ENCODE measurements at regions not wholly inside any gene's neighbourhood (a gene's known extent, or its start where the extent isn't known, plus 50 kb on each side); places are given as distances from the start of the nearest gene placed in this dataset.
"Not testable (repeated sequence)": the region's sequence is repeated elsewhere in the genome, so short reads cannot be mapped to it uniquely, and the experiment has no call there.

- TF ChIP-seq CTCF (IDR thresholded peaks at IDR 0.05; ENCODE audit: insufficient read depth, low read depth, low read length, missing control alignments), result no peak
- no peak for DNase-seq (ENCODE audit: low read depth)
- no peak overlapping the region for H3K4me3 ChIP-seq (ENCODE audit: low read depth, low read length)
Observed at GRCh38 chr3:150323770-150324169, 84.3 kb upstream of the TSC22D2 start.

- H3K4me3 ChIP-seq (ENCODE audit: low read depth, low read length); DNase-seq (ENCODE audit: low read depth): not testable (repeated sequence)
Observed at GRCh38 chr3:150323091-150323490, 85.0 kb upstream of the TSC22D2 start.

DNA sequence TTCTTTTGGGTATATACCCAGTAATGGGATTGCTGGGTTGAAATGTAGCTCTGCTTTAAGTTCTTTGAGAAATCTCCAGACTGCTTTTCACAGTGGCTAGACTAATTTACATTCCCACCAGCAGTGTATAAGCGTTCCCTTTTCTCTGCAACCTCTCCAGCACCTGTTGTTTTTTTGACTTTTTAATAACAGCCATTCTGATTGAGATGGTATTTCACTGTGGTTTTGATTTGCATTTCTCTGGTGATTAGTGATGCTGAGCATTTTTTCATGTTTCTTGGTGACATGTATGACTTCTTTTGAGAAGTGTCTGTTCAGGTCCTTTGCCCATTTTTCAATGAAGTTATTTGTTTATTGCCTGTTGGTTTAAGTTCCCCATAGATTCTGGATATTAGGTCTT is 87.1 kb upstream of the TSC22D2 start:
- peak; percentile 9 for DNase-seq (ENCODE audit: low read depth)
- H3K4me3 ChIP-seq (ENCODE audit: low read depth, low read length), result not testable (repeated sequence)

GRCh38 chr3:150319900-150320299 is 88.2 kb upstream of the TSC22D2 start:
- no peak for TF ChIP-seq CTCF (IDR thresholded peaks at IDR 0.05; ENCODE audit: insufficient read depth, low read depth, low read length, missing control alignments)
- no peak overlapping the region for H3K4me3 ChIP-seq (ENCODE audit: low read depth, low read length)
- DNase-seq (ENCODE audit: low read depth), result peak; percentile 4

DNA sequence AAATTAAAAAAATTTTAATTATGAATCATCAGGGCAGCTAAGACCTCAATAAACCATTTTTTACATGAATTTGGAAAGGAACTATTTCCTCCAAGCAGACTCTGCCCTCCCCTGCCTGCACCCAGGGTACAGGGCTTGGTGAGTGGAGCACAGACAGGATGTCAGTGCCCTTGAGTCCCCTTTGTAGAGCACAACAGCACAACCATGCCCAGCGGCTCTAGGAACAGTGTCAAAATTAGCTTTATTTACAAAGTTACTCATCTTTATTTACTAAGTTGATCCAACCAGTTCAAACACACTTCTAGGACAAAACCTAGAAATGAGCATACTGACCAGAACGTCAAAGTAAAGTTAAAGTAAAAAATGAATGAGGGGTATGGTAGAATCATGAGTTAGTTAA is 90.6 kb upstream of the TSC22D2 start:
- no peak for TF ChIP-seq CTCF (IDR thresholded peaks at IDR 0.05; ENCODE audit: insufficient read depth, low read depth, low read length, missing control alignments)
- no peak for DNase-seq (ENCODE audit: low read depth)
- no peak overlapping the region for H3K4me3 ChIP-seq (ENCODE audit: low read depth, low read length)

- DNase-seq (ENCODE audit: low read depth), result no peak
- TF ChIP-seq CTCF (IDR thresholded peaks at IDR 0.05; ENCODE audit: insufficient read depth, low read depth, low read length, missing control alignments), result no peak
- no peak overlapping the region for H3K4me3 ChIP-seq (ENCODE audit: low read depth, low read length)
Observed at GRCh38 chr3:150315721-150316120, 92.4 kb upstream of the TSC22D2 start.

DNA sequence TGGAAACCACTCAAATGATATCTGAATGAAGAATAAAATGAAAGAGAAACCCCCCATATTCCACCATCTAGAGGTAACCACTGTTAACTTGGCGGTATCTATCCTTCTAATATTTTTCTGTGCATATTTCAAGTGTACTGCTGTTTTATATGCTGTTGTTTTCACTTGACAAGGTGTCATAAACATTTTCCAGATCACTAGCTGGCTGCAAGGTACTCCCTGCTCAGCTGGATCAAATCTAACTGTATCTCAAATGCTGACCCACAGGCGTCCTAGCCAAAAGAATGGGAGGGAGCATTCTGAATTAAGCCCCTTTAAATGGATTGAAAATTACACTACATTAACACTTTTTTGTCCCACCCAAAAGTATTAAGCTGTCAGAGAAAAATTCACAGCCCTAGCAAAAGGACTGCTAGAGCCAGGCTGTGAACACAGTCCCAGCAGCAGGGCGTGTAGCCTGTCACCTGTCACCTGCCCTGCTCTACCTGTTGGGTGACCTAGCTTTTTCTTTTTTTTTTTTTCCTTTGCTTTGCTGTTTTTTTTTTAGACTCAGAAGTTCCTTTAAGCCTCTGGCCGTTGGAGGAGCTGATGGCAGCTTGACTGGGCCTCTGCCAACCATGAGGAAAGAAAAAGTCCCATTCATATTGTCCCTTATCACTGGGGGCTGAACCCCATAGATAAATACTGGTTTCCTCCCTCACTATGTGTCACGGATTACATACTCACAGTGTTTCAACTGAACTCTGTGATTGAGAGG is 93.7 kb upstream of the TSC22D2 start:
- TF ChIP-seq CTCF (IDR thresholded peaks at IDR 0.05; ENCODE audit: insufficient read depth, low read depth, low read length, missing control alignments), result no peak
- H3K4me3 ChIP-seq (ENCODE audit: low read depth, low read length), result no peak overlapping the region
- no peak for DNase-seq (ENCODE audit: low read depth)

DNA sequence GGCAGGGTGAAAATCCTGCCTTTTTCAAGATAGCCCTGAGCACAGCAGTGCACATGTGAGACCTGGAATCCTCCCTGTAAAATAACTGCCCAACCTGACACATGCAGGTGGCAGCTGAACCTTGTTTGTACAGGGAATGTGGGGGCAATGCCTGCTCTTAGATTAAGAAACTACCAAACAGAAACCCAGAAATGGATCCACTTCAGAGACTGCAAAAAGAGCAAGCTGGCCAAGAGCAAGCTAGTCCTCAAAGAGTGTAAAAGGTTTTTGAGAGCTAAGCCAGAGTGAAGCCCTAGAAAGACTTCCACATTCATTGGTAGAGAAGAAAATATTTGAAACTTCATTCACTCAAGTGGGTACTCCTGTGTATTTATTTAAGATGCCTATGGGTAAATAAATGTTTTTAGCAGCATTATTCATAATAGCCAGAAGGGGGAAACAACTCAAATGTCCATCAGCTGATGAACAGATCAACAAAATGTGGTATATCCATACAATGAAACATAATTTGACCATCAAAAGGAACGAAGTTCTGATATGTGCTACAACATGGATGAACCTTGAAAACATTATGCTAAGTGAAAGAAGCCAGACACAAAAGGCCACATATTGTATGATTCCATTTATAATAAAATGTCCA is 96.0 kb upstream of the TSC22D2 start:
- TF ChIP-seq CTCF (IDR thresholded peaks at IDR 0.05; ENCODE audit: insufficient read depth, low read depth, low read length, missing control alignments), result no peak
- H3K4me3 ChIP-seq (ENCODE audit: low read depth, low read length), result no peak overlapping the region
- no peak for DNase-seq (ENCODE audit: low read depth)

All from GM12865 (cell line).